Kidney capillary endothelial cell (primary cell): ENCODE measurements at regions not wholly inside any gene's neighbourhood (a gene's known extent, or its start where the extent isn't known, plus 50 kb on each side); places are given as distances from the start of the nearest gene placed in this dataset.
"Not testable (repeated sequence)": the region's sequence is repeated elsewhere in the genome, so short reads cannot be mapped to it uniquely, and the experiment has no call there.

ENCODE experiments used
- DNase-seq: peaks from one replicate; pipeline ENCODE4 v3.0.0-alpha.2; 2018; ENCODE audit warnings: low spot score

- no peak for DNase-seq
These were observed 128.0 kb downstream of the ATP23 start for GRCh38 chr12:58069268-58069963.

GRCh38 chr12:58071994-58072393 lies 130.6 kb downstream of the ATP23 start:
- no peak for DNase-seq

- no peak for DNase-seq
These were observed 132.9 kb downstream of the ATP23 start for GRCh38 chr12:58074259-58074658.

- DNase-seq: no peak
These were observed 138.4 kb downstream of the ATP23 start for GRCh38 chr12:58079806-58080205.

GRCh38 chr12:58081488-58081887 lies 140.1 kb downstream of the ATP23 start:
- DNase-seq: no peak

GRCh38 chr12:58082996-58083395 lies 141.6 kb downstream of the ATP23 start:
- no peak for DNase-seq

GRCh38 chr12:58086006-58086405 lies 144.6 kb downstream of the ATP23 start:
- no peak for DNase-seq

GRCh38 chr12:58086930-58087329 lies 145.6 kb downstream of the ATP23 start:
- no peak for DNase-seq

GRCh38 chr12:58087423-58088127 lies 146.2 kb downstream of the ATP23 start:
- no peak for DNase-seq

GRCh38 chr12:58089588-58089987 lies 148.2 kb downstream of the ATP23 start:
- no peak for DNase-seq

- DNase-seq: no peak
These were observed 149.3 kb downstream of the ATP23 start for GRCh38 chr12:58090685-58091084.

GRCh38 chr12:58095002-58095401 lies 153.6 kb downstream of the ATP23 start:
- no peak for DNase-seq

GRCh38 chr12:58097741-58098140 lies 156.4 kb downstream of the ATP23 start:
- no peak for DNase-seq

GRCh38 chr12:58099476-58099875 lies 158.1 kb downstream of the ATP23 start:
- no peak for DNase-seq

GRCh38 chr12:58104351-58104755 lies 163.0 kb downstream of the ATP23 start:
- DNase-seq: no peak

GRCh38 chr12:58105225-58106119 lies 164.1 kb downstream of the ATP23 start:
- no peak for DNase-seq

- no peak for DNase-seq
These were observed 164.8 kb downstream of the ATP23 start for GRCh38 chr12:58106195-58106594.

- DNase-seq: no peak
These were observed 175.8 kb downstream of the ATP23 start for GRCh38 chr12:58117201-58117600.

GRCh38 chr12:58117667-58118066 lies 176.3 kb downstream of the ATP23 start:
- DNase-seq: no peak

- DNase-seq: not testable (repeated sequence)
These were observed 184.4 kb downstream of the ATP23 start for GRCh38 chr12:58125761-58126160.

GRCh38 chr12:58131986-58132755 lies 190.8 kb downstream of the ATP23 start:
- no peak for DNase-seq

GRCh38 chr12:58138424-58138823 lies 197.1 kb downstream of the ATP23 start:
- DNase-seq: no peak
